CMK (cell line): ENCODE measurements at regions not wholly inside any gene's neighbourhood (a gene's known extent, or its start where the extent isn't known, plus 50 kb on each side); places are given as distances from the start of the nearest gene placed in this dataset.
A peak's percentile ranks its signal among the peaks of the same experiment; 100 is the strongest.
"Not testable (repeated sequence)": the region's sequence is repeated elsewhere in the genome, so short reads cannot be mapped to it uniquely, and the experiment has no call there.

Source experiments
- DNase-seq: peaks from one replicate; pipeline ENCODE4 v3.0.0-alpha.2; 2010; ENCODE audit warnings: low read depth

DNA sequence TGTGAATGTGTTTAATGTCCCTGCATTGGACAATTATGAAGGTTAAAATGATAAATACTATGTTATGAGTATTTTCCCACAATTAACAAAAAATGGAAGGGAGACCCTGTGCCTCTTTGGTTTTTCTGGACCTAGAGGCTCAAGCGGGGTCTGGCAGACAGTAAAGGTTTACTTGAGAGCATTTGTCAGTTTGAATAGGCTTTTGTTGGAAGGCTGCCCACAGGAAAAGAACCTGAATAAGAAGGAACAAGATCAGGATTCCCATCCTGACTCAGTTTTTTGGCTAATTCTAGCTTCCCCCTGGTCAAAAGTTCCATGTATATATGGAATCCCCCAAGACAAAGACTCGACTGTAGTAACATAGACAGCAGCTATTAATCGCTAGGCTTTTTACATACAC, 150.9 kb upstream of the JUN start:
- no peak for DNase-seq

DNA sequence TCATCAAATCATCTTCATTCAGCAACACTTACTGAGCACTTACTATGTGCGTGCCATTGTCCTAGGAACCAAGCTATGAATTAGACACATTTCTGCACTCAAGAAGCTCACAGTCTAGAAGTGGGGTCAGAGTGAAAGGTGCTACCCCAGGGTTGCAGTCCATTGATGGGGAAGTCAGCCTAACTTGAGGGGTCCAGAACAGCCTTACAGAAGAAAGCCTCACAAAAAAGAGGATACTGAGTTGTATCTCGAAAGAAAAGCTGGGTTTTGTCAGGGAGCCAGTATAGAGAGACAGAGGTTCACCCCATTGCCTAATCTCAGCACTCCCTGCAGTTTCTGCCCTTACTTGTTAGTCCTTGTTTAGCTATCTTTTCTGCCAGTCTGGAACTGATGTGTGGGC, 153.1 kb upstream of the JUN start:
- DNase-seq = no peak

DNA sequence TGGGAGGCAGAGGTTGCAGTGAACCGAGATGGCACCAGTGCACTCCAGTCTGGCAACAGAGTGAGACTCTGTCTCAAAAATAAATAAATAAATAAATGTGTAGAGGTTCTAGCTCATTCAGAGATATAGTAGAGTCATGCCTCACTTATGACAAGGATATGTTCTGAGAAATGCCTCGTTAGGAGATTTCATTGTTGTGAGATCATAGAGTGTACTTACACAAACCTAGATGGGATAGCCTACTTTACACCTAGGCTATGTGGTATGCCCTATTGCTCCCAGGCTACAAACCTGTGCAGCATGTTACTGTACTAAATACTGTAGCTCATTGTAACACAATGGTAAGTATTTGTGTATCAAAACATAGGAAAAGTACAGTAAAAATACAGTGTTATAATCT, 155.3 kb upstream of the JUN start:
- DNase-seq = no peak

DNA sequence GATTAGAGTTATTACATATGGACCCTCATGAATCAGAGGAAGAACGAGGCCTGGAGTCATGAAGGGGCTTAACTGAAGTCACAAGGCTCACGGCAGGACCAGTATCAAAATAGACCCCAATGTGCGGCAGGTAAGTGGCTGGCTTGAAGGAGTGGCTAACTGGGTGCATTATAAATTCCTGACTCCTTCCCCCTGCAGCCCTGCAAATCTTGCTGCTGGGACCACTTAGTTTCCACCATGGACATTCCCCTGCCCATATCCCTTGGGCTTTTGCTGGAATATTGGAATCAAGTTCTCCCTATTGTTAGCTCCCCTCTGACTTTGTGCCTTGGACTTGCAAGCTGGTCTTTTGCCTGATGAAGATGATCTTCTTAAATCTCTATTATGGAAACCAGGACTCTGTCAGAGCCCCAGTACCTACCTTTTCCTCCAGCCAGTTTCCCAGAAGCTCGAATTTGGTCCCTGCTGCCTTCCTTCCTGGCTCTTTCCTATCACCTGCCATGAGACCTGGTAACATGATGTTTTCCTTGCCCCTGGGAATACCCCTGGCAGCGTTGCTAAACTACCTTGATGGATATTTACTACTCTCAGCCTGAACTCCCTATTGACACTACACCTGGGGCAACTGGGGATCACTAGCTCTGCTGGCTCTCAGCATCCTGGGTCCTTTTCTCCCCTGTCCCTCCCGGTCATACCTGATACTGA, 156.0 kb upstream of the JUN start:
- no peak for DNase-seq

DNA sequence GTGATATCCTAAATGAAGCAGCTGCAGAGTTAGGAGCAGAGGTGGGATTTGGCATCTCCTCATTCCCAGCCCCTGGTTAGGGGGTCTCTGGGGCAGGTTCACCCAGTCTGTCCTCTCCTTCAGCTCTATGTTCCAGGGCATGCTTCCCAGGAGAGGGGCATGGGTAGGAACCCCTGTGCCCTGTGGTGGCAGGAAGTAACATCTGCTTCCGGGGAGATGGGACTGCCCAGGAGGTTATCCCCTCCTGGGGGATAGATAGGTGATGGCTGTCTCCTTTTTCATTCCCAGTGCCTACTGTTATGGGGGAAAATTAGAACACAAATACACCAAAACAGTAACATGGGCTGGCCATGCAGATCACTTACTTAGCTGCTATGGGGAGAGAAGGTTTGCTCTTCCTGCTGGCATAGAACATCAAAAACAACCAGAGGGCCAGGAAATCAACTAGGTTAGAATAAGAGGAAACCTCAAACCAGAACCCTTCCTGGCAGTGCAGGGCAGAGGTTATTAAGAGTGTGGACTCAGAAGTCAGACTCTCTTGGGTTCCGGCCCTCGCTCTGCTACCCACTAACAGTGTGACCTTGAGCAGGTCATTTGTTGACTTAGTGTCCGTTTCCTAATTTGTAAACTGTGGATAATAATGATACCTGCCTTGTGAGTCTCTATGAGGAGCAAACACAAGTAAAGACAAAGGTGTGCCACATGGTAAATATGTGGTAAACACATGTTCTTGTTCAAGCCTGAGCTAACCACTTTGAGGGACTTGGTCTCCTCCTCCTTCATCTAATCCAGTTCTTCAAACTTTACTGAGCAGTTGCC, 157.8 kb upstream of the JUN start:
- DNase-seq = no peak

DNA sequence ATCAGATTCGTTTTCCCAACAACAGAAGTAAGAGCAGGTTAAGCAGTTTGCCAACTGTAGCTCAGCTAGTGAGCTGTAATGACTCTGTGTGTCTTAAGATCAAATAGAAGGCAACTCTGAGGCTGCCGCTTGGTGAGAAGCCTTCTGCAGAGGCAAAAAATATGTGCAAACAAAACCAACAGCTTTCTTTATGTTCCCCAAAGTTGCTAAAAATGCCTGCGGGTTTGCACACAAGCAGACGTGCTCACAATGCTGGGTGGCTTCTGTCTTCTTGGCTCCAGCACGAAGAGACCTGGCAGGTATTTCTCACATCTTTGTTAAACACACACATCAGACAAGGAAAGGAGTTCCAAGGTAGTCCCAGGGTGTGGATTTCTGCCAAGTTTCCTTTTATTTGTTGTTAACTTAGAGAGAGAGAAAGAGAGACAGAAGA, 158.9 kb upstream of the JUN start:
- DNase-seq = no peak

DNA sequence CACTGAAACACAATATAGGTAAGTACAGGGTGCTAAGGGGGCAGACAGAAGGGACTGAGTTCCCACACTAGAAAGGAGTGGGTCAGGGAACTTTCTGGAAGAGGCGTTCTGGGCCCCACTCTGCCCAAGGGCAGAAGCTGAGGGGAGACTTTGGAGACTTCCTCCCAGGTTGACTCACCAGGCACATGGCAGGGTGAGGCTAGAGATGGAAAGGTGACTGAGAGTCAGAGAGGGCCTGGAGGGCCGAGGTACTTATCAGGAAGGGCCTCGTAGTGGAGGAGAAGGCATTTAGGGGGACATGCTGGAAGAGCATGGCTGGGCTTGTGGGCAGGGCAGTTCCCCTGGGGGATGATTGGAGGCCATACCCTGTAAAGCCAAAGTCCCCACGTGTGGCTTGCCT, 159.9 kb upstream of the JUN start:
- no peak for DNase-seq

DNA sequence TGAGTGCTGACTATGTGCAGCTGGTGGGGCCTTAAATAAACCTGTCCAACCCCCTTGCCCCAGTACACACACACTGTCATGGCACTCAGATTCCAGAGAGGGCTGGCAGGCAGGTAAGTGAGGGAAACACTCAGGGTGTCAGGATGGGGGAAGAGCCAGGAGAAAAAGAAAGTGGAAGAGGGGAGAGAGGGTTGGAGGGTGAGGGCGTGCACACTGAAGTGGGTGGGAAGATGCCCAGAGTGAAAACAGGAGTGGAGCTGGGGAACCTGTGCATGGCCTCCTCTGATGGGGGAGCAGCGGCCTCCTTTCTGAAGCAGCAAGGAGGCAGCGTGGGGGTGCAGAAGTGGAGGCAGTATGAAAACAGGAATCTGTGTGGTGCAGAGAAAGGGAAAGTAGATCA, 160.6 kb upstream of the JUN start:
- no peak for DNase-seq

DNA sequence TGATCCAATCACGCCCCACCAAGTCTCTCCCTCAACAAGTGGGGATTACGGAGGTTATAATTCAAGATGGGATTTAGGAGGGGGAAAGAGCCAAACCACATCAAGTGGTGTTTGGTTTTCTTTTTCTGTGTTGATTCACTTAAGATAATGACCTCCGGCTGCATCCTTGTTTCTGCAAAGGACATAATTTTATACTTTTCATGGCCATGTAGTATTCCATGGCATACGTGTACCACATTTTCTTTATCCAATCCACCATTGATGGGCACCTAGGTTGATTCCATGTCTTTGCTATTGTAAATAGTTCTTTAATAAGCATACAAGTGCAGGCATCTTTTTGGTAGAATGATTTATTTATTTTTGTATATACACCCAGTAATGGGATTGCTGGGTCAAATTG, 162.5 kb upstream of the JUN start:
- DNase-seq = no peak

DNA sequence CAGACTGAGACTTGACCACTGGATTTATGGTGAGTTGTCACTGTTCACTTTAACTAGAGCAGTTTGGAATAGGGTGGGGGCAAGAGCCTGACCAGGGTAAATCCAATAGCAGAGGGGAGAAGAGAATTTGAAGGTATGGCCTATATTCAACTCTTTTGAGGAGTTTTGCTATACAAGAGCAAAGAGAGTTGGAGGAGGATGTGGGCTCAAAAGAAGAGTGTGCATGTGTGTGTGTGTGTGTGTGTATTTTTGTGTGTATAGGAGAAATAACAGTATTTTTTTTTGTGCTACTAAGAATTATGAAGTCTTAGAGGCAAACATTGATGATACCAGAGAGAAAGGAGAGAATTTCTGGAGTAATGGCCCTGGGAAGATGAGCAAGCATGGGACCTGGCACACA, 164.8 kb upstream of the JUN start:
- no peak for DNase-seq

DNA sequence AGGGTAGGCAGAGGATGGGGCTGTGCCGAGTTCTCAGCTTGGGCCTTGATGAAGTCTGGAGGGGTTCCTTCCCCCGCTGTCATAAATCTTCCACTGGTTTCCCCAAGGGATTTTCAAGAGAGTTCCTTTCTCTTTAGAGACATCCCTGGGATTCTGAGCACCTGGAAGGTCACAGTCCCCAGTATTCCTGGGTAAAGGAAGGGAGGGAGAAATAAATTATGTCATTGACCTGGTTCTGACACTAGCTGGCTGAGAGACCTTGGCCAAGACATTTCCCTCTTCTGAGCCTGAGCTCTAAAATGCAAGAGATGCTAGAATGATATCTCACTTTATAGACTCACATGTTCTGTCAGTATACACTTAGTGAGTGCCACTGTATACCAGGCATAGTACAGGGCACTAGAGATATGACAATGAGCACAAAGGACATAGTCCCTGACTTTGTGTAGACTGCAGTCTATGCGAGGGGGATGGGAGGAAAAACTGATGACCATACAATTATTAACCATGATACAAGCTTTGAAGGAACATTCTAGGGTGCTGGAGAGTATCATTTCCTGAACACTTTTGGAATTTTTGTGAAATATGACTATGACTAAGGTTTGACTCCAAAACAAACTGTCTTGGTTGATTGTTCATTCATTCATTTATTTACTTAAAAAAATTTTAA, 165.8 kb upstream of the JUN start:
- no peak for DNase-seq

DNA sequence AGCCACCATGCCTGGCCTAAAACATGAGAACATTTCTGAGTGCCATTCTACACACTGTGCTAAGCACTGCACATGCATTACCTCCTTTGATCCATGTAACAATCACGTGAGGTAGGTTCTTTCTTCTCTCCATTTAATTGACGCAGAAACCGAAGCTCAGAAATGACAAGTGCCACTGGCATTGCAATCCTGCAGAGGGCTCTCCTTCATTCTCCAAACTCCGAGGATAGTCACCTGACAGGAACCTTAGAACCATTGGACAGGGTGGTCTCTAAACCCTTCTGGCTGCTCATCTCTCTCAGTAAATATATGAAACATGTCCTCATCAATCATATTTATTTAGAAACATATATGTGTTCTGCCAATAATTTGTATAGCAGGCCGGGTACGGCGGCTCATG, 167.1 kb upstream of the JUN start:
- DNase-seq = no peak

DNA sequence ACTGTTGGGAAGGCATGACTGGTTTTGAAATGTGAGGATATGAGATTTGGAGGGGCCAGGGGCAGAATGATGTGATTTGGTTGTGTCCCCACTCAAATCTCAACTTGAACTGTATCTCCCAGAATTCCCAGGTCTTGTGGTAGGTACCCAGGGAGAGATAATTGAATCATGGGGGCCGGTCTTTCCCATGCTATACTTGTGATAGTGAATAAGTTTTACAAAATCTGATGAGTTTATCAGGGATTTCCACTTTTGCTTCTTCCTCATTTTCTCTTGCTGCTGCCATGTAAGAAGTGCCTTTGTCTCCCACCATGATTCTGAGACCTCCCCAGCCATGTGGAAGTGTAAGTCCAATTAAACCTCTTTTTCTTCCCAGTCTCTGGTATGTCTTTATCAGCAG, 170.1 kb upstream of the JUN start:
- DNase-seq = not testable (repeated sequence)

DNA sequence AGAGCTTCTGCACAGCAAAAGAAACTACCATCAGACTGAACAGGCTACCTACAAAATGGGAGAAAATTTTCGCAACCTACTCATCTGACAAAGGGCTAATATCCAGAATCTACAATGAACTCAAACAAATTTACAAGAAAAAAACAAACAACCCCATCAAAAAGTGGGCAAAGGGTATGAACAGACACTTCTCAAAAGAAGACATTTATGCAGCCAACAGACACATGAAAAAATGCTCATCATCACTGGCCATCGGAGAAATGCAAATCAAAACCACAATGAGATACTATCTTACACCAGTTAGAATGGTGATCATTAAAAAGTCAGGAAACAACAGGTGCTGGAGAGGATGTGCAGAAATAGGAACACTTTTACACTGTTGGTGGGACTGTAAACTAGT, 179.4 kb upstream of the JUN start:
- DNase-seq = not testable (repeated sequence)

DNA sequence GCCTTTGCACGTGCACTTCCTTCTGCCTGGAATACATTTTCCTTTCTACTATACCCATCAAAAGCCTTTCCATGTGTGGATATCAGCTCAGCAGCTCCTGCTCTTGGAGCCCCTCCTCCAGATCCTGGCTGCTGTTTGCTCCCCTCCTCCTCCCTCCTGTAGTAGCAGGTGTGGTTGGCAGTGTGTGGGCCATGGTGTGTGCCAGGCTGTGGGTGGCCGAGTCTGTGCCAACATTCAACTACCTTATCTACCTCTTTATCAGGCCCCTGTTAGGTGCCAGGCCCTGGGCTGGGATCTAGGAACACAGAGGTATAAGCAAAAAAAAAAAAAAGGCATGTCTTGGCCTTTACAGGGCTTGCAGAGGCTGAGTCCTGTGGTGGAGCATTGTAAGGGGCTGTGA, 180.6 kb upstream of the JUN start:
- DNase-seq = no peak

DNA sequence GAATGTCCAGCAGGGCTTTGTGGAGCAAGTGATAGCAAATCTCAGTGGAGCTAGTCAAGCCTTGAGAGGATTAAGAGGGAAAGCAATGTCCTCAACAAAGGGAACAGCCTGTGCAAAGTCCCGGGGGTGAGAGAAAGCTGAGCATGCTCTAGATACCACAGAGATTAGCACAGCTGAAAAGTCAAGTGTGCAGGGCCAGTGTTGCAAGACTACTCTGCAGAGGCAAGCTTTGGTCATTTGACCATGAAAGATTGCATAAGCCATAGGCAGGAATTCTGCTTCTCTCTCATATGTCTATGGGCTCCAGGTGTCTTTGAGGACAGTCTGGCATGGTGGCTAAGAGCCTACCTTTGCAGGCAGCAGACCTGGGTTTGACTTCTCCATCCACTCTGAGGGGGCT, 181.0 kb upstream of the JUN start:
- DNase-seq = no peak

DNA sequence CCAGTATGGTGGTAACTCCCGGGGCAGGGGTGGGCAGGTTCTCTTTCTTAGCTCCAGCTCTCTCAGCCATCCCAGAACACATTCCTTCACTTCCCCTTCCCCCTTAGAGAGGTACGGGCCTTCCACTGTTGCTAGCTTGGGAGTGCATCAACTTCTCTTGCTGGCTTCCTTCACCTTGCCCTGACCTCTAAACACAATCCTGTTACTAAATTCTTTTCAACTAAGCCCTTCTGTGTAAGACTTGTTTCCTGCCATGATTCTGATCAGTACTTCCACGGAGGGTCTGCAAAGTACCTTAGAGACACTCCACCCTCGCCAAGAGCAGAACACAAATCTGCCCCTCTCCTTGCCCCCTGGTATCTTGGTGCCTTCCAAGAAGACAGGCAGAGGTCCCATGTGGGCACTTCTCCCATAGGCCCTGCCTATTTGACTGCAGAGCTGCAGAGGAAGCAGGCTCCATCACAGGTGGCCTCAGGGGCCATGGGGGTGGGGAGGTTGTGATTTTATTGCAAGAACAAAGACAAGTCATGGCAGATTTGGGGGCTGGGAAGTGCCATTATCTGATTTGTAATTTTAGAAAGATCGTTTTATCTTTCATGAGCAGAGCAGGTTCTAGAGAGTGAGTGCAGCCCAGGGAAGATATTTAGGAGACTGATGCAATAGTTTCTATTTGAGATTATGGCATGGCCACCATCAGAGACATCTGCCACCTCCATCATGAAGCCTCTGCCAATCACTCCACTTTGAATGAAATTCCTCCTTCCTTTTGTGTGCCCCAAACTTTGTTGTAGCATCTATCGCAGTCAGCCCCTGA, 182.5 kb upstream of the JUN start:
- no peak for DNase-seq

DNA sequence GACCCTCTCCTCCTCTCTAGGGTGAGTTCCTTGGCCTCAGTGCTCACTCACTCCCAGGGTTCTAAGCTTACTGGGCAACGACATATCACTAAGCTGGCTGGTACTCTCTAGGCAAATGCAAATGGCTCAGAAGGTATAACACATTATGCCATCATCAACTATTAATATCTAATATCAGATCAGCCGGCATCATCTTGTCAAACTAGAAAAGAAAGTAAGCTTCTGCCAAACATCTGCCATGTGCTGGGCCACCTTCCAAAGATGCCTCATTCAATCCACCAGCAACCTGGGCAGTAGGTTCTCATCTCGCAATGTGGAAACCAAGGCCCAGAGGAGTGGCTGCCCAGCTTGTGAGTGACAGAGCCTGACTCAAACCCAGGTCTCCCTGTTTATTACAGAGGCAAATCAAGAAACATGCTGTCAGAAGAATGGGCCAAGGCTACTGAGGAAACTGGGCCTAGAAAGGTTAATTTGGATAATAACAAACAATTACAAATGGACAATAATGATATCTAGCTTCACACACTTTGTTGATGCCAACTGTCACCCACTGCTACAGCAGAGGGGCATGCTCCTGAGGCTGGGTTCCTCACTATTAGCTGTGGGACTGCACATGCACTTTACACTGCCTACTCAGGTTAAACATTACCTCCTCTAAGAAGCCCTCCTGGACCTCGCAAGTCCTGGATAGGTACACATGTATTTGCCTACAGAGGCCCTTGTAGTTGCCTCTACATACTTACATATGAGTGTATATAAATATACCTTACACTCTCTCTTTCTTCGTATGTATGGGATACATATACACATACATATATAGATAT, 183.3 kb upstream of the JUN start:
- DNase-seq = no peak

DNA sequence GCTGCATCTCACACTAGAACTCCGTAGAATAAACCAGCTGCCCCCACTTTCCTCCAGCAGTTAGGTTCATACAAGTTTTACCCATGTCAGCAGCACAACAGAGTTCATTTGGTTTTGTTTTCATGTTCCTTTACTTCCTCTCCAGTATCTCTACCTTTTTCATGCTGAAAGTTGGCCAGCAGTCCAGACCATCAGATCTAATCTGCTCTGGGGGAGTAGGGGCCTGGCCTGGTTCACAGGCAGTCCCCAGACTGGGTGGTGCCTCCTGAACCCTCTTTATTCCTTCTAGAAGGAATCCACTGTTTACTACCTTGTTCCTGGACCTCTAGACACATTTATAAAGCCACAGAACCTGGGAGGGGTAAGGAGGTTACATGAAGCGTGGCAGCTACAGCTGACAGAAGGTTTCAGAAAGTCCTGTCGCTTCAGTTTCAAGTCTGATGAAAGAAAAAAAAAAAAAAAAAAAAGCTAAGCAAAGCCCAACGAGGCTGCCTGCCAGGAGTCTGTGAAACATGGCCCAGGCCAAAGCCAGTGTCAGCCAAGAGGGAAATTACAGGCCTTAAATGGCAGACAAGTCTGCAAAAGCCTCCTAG, 184.6 kb upstream of the JUN start:
- peak; percentile 32 for DNase-seq

DNA sequence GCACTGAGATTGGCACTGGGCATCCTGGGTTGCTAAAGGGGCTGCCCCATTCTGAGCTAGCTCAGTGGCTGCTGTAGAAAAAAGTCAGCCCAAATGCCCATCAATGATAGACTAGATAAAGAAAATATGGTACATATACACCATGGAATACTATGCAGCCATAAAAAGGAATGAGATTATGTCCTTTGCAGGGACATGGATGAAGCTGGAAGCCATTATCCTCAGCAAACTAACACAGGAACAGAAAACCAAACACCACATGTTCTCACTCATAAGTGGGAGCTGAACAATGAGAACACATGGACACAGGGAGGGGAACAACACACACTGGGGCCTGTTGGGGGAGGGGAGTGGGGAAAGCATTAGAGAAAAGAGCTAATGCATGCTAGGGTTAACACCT, 185.3 kb upstream of the JUN start:
- not testable (repeated sequence) for DNase-seq

DNA sequence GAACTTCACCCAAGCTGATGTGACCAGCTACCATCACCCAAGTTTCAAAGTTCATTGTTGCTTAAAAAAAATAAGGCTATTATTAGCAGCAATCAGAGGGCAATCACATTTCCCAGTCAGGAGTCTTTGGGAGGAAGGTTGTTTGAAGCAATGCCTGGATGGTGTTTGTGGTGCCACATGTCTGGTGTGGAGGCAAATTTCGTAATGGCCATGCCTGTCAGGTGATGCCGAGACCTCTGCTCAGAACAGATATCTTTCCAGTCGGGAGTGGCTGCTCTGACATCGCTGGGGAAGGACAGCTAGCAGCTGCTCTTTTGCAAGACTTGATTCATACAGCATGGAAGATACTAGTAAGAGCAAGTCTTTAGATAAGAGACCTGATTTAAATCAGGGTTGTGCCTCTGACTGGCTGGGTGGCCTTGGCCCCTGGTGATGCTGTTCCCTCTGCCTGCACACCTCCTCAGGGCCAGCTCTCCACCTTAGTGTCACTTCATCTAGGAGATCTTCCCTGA, 187.8 kb upstream of the JUN start:
- no peak for DNase-seq
